ENCODE measurements at regions not wholly inside any gene's neighbourhood (a gene's known extent, or its start where the extent isn't known, plus 50 kb on each side); places are given as distances from the start of the nearest gene placed in this dataset.
A peak's percentile ranks its signal among the peaks of the same experiment; 100 is the strongest.

- Histone ChIP-seq H3K36me3 (no peaks in the 10 kb centered on the region), H3K4me3 (no peak overlapping the region), H3K27ac (no peak overlapping the region), H3K27me3 (no peaks in the 10 kb centered on the region), H3K9me3 (no peaks in the 10 kb centered on the region), H3K4me1 (no peaks in the 10 kb centered on the region)
- no peak for TF ChIP-seq CTCF (IDR thresholded peaks at IDR 0.05)
- DNase-seq (ENCODE audit: low spot score), result no peak
These were observed 266.3 kb upstream of the RASGEF1B start for GRCh38 chr4:81737865-81738559.

GRCh38 chr4:81736324-81736723 is 264.6 kb upstream of the RASGEF1B start:
- no peak for TF ChIP-seq CTCF (IDR thresholded peaks at IDR 0.05)

GRCh38 chr4:81732980-81733379 is 261.3 kb upstream of the RASGEF1B start:
- no peaks in the 10 kb centered on the region for H3K9me3 ChIP-seq
- no peak overlapping the region for H3K4me3 ChIP-seq
- H3K27ac ChIP-seq, result no peak overlapping the region
- H3K4me1 ChIP-seq, result no peaks in the 10 kb centered on the region
- no peak for DNase-seq (ENCODE audit: low spot score)
- TF ChIP-seq CTCF (IDR thresholded peaks at IDR 0.05), result no peak
- no peaks in the 10 kb centered on the region for H3K36me3 ChIP-seq
- no peaks in the 10 kb centered on the region for H3K27me3 ChIP-seq

More at GRCh38 chr4:81736324-81736723, 264.6 kb upstream of the RASGEF1B start:
- H3K9me3 ChIP-seq, result no peaks in the 10 kb centered on the region
- H3K27me3 ChIP-seq, result no peaks in the 10 kb centered on the region
- no peak overlapping the region for H3K27ac ChIP-seq
- H3K36me3 ChIP-seq, result no peaks in the 10 kb centered on the region
- H3K4me1 ChIP-seq, result no peaks in the 10 kb centered on the region
- DNase-seq (ENCODE audit: low spot score), result no peak
- no peak overlapping the region for H3K4me3 ChIP-seq

GRCh38 chr4:81724925-81725329 is 253.2 kb upstream of the RASGEF1B start:
- H3K36me3 ChIP-seq, result no peaks in the 10 kb centered on the region
- peak overlapping the region in 1 of 2 donors; percentile 51 for H3K27ac ChIP-seq
- no peaks in the 10 kb centered on the region for H3K9me3 ChIP-seq
- no peak for TF ChIP-seq CTCF (IDR thresholded peaks at IDR 0.05)
- H3K4me3 ChIP-seq, result no peak overlapping the region
- DNase-seq (ENCODE audit: low spot score), result peak; percentile 84
- H3K4me1 ChIP-seq, result peaks cover 0 to 30% of the 10 kb centered on the region in 2 donors
- H3K27me3 ChIP-seq, result no peaks in the 10 kb centered on the region

GRCh38 chr4:81723927-81724587 is 252.3 kb upstream of the RASGEF1B start:
- Histone ChIP-seq H3K4me3 (no peak overlapping the region), H3K27me3 (no peaks in the 10 kb centered on the region), H3K36me3 (no peaks in the 10 kb centered on the region), H3K27ac (no peak overlapping the region), H3K9me3 (no peaks in the 10 kb centered on the region), H3K4me1 (peaks cover 0 to 30% of the 10 kb centered on the region in 2 donors)
- peak; percentile 67 for DNase-seq (ENCODE audit: low spot score)
- no peak for TF ChIP-seq CTCF (IDR thresholded peaks at IDR 0.05)
